Kidney epithelial cell (primary cell): ENCODE measurements at regions not wholly inside any gene's neighbourhood (a gene's known extent, or its start where the extent isn't known, plus 50 kb on each side); places are given as distances from the start of the nearest gene placed in this dataset.

Experiments
- DNase-seq: peaks from one replicate; pipeline ENCODE4 v3.0.0-alpha.2; 2010; ENCODE audit warnings: low read depth
- H3K27me3 ChIP-seq: 2 replicates; pipeline ENCODE4 v1.6.0; 2011; ENCODE audit warnings: low read length; ENCODE audit not compliant: control insufficient read depth, insufficient read depth
- H3K36me3 ChIP-seq: 2 replicates; pipeline ENCODE4 v1.5.1; 2011; ENCODE audit warnings: low read length; ENCODE audit not compliant: control insufficient read depth, insufficient read depth
- H3K4me3 ChIP-seq: 2 replicates; pipeline ENCODE4 v1.5.1; 2011; ENCODE audit warnings: low read depth, mild to moderate bottlenecking, control low read depth, low read length
- TF ChIP-seq, protein P1 (sequence below): IDR thresholded peaks from 2 replicates; pipeline ENCODE4 v1.5.1; 2011; ENCODE audit warnings: mild to moderate bottlenecking, moderate library complexity, low read length, control low read depth, inconsistent platforms; ENCODE audit not compliant: insufficient read depth, poor library complexity, severe bottlenecking

DNA sequence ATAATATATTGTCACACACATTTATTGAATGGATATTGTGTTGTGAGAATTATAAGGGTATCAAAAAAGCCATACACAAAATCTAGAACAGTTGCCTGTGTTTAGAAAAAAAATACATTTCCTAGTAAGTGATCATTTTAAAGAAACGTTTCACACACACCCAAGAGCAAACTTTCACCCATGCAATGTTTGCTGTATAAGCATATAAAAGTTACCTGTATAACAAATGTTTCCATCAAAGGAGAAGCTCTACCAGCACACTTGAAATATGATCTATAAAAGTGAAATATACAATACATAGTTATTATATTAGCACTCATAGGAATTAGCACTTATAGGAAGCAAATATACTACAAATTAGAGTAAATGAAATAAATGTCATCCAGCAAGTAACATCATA is 1098.1 kb downstream of the NCAM2 start:
- no peak overlapping the region for H3K4me3 ChIP-seq
- no peaks in the 10 kb centered on the region for H3K27me3 ChIP-seq
- TF ChIP-seq, protein P1, sequence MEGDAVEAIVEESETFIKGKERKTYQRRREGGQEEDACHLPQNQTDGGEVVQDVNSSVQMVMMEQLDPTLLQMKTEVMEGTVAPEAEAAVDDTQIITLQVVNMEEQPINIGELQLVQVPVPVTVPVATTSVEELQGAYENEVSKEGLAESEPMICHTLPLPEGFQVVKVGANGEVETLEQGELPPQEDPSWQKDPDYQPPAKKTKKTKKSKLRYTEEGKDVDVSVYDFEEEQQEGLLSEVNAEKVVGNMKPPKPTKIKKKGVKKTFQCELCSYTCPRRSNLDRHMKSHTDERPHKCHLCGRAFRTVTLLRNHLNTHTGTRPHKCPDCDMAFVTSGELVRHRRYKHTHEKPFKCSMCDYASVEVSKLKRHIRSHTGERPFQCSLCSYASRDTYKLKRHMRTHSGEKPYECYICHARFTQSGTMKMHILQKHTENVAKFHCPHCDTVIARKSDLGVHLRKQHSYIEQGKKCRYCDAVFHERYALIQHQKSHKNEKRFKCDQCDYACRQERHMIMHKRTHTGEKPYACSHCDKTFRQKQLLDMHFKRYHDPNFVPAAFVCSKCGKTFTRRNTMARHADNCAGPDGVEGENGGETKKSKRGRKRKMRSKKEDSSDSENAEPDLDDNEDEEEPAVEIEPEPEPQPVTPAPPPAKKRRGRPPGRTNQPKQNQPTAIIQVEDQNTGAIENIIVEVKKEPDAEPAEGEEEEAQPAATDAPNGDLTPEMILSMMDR = no peak
- H3K36me3 ChIP-seq = no peaks in the 10 kb centered on the region
- DNase-seq = no peak

DNA sequence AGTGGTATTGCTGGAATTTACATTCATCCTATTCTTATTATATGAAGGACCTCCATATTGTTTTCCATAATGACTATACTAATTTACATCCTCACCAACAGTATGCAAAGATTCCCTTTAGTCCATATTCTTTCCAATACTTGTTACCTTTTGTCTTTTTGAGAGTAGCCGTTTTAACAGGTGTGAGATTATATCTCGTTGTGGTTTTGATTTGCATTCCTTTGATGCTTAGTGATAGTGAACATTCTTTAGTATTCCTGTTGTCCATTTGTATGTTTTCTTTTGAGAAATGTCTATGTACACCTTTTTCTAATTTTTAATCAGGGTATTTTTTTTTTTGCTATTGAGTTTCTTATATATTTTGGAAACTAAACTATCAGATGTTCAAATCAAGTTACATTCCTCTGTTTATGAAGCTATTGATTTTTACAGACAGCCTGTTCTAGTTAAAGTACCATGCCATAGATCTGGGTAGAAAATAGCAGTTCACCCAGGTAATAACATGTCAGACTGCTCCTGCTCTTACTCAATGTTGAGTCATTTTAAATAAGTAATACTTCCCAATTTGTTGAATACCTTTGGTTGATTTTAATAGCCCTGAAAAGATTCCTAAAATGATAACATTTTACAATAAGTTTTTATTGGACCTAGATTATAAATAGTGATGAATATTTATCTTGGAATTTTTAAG is 1108.7 kb downstream of the NCAM2 start:
- H3K36me3 ChIP-seq = no peaks in the 10 kb centered on the region
- no peak overlapping the region for H3K4me3 ChIP-seq
- TF ChIP-seq, protein P1 = no peak
- no peak for DNase-seq
- H3K27me3 ChIP-seq = no peaks in the 10 kb centered on the region

DNA sequence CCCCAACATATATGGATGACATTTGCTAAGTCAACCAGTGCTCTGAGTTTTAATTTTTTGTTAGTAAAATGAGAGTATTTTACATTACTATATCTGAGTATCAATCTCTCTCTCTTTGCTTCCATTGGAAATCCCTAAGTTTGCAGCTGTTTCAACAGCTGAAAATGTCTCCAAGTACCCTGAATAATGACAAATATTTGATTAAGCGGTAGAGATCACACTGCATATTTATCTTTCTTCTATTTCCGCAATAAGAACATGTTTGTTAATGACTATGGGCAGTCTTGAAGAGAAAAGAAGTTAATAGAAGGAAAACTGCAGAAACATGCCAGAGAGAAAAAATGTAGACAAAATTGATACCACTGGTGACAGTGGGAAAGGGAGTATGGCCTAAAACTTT is 1117.5 kb downstream of the NCAM2 start:
- no peaks in the 10 kb centered on the region for H3K27me3 ChIP-seq
- DNase-seq = no peak
- H3K4me3 ChIP-seq = no peak overlapping the region
- TF ChIP-seq, protein P1 = no peak
- H3K36me3 ChIP-seq = no peaks in the 10 kb centered on the region

DNA sequence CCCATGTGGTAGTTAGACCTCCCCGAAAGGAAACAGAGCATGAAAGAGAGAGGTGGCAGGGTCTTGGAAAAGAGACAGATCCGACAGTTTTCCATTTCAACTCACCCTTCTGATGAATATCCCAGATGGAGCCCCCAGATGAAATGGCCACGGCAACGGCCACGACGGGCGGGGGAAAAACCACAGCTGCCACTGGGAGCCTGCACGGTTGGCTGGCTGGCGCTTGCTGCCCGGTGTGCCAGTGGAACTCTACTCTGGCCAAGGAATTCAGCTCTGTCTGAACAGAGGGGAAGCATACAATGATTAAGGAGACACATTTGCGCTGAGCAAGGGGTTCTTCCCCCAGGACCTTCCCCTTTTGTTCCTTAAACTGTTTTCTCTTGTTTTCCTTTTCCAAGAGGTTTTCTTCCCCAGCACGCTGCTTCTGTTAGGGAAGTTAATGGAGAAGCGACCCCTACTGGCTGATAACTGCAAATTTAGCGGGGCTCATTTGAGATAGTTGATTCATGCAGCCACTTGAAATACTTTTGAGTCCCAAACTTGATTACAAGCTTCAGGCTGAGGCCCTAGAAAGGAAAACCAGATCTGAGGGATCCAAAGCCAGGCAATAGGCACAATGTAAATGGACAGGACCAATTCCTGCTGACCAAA is 1122.5 kb downstream of the NCAM2 start:
- H3K27me3 ChIP-seq = no peaks in the 10 kb centered on the region
- no peak for DNase-seq
- TF ChIP-seq, protein P1 = no peak
- no peaks in the 10 kb centered on the region for H3K36me3 ChIP-seq
- no peak overlapping the region for H3K4me3 ChIP-seq

DNA sequence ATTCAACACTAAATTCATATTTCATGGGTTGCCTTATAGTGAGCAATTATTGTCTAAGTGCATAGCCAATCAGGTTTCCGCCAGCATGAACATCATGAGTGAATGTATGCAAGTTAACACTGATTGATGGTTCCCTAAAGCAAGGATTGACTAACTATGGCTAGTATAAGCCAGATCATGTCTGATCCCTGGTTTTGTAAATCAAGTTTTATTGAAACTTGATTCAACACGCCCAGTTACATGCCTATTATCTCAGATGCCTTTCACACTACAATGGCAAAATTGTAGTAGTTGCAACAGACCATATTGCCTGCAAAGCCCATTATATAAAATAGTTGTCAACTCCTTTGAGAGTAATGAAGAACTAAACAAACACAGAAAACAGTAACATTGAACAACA is 1127.4 kb downstream of the NCAM2 start:
- Histone ChIP-seq H3K27me3 (no peaks in the 10 kb centered on the region), H3K36me3 (no peaks in the 10 kb centered on the region), H3K4me3 (no peak overlapping the region)
- DNase-seq = no peak
- TF ChIP-seq, protein P1 = no peak

DNA sequence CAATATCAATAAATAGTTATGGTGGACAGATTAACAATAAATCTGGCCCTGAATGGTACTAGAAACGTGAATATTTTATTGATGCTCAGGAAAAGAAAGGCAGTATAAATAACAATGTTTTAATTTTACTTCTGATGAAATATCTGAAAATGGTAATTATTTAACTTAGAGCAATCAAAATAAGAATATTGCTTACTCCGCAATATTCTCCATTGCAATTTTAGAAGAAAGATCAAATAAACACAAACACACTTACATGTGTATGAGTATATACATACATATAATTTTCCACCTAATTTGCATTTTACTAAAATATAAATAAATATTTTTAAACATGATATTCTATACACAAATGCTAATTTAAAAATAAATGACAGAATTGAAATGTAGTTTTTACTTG is 1130.5 kb downstream of the NCAM2 start:
- Histone ChIP-seq H3K4me3 (no peak overlapping the region), H3K36me3 (no peaks in the 10 kb centered on the region), H3K27me3 (no peaks in the 10 kb centered on the region)
- TF ChIP-seq, protein P1 = no peak
- DNase-seq = no peak
